HEK293T (cell line): ENCODE measurements at regions not wholly inside any gene's neighbourhood (a gene's known extent, or its start where the extent isn't known, plus 50 kb on each side); places are given as distances from the start of the nearest gene placed in this dataset.
"Not testable (repeated sequence)": the region's sequence is repeated elsewhere in the genome, so short reads cannot be mapped to it uniquely, and the experiment has no call there.

Experiments used
- CTCF ChIA-PET: fragments of 350-600 bp; formaldehyde crosslinking; extraction: SDS; loops from one replicate; lab custom pipeline; 2021; ENCODE audit warnings: antibody characterized with exemption, inconsistent platforms; lab: Yijun Ruan, JAX
- POLR2A ChIA-PET: fragments of 350-600 bp; formaldehyde crosslinking; extraction: SDS; loops from one replicate; lab custom pipeline; 2020; ENCODE audit warnings: antibody characterized with exemption, inconsistent platforms; lab: Yijun Ruan, JAX
- DNase-seq: peaks from one replicate; pipeline ENCODE4 v3.0.0; 2012; ENCODE audit warnings: mixed read lengths; ENCODE audit errors: extremely low spot score
- ARNT ChIP-seq: fragments of 450-650 bp; IDR thresholded peaks from 2 replicates; pipeline ENCODE4 v1.6.1; 2017; ENCODE audit warnings: mild to moderate bottlenecking
- CTBP1 ChIP-seq: fragments of 450-650 bp; IDR thresholded peaks from 2 replicates; pipeline ENCODE4 v1.6.1; 2016; ENCODE audit warnings: borderline replicate concordance
- FOXA1 ChIP-seq: fragments of 450-650 bp; IDR thresholded peaks from 2 replicates; pipeline ENCODE4 v1.6.1; 2016; ENCODE audit warnings: mild to moderate bottlenecking
- NFRKB ChIP-seq: fragments of 450-650 bp; IDR thresholded peaks from 2 replicates; pipeline ENCODE4 v1.6.1; 2016; ENCODE audit warnings: mild to moderate bottlenecking, moderate library complexity
- SUZ12 ChIP-seq: fragments of 450-650 bp; IDR thresholded peaks from 2 replicates; pipeline ENCODE4 v1.6.1; 2016; ENCODE audit warnings: mild to moderate bottlenecking

- TF ChIP-seq ARNT = no peak
- TF ChIP-seq FOXA1 = no peak
- TF ChIP-seq CTBP1 = no peak
- no peak for TF ChIP-seq SUZ12
- TF ChIP-seq NFRKB = no peak
- no peak for DNase-seq
- POLR2A ChIA-PET = no interaction called here
- CTCF ChIA-PET = no interaction called here
Observed at GRCh38 chr6:60643870-60644269, 1642.2 kb downstream of the KHDRBS2 start.

- DNase-seq, POLR2A ChIA-PET, CTCF ChIA-PET: not testable (repeated sequence)
Observed at GRCh38 chr6:60639185-60639584, 1646.8 kb downstream of the KHDRBS2 start.
